ENCODE measurements at regions not wholly inside any gene's neighbourhood (a gene's known extent, or its start where the extent isn't known, plus 50 kb on each side); places are given as distances from the start of the nearest gene placed in this dataset.

GRCh38 chr13:79112016-79112415, 294.0 kb downstream of the RBM26 start:
- Histone ChIP-seq H3K9me3 (replicated peaks in 1 of 3) (no peaks in the 10 kb centered on the region), H3K27me3 (no peaks in the 10 kb centered on the region), H3K4me3 (no peak overlapping the region), H3K4me1 (replicated peaks in 1 of 2) (no peaks in the 10 kb centered on the region), H3K27ac (no peak overlapping the region), H3K36me3 (replicated peaks in 1 of 2) (no peaks in the 10 kb centered on the region)
- intact Hi-C loops (cut with DNase I): no loop called here
- TF ChIP-seq POLR2A (IDR thresholded peaks at IDR 0.05): no peak
- no peak for TF ChIP-seq CTCF (IDR thresholded peaks at IDR 0.05)
- DNase-seq: no peak

- Histone ChIP-seq H3K4me3 (no peak overlapping the region), H3K9me3 (replicated peaks in 1 of 3) (no peaks in the 10 kb centered on the region), H3K4me1 (replicated peaks in 1 of 2) (no peaks in the 10 kb centered on the region), H3K27me3 (no peaks in the 10 kb centered on the region), H3K27ac (no peak overlapping the region), H3K36me3 (replicated peaks in 1 of 2) (no peaks in the 10 kb centered on the region)
- 83 to 91% (median 89%) methylated on average over 1 of the region's 1 CpG for WGBS, 4 donors
- TF ChIP-seq POLR2A (IDR thresholded peaks at IDR 0.05): no peak
- TF ChIP-seq CTCF (IDR thresholded peaks at IDR 0.05): no peak
- intact Hi-C loops (cut with DNase I): no loop called here
- DNase-seq: no peak
Observed at GRCh38 chr13:79108914-79109643, 297.0 kb downstream of the RBM26 start.

- Histone ChIP-seq H3K4me3 (no peak overlapping the region), H3K36me3 (replicated peaks in 1 of 2) (no peaks in the 10 kb centered on the region), H3K4me1 (replicated peaks in 1 of 2) (no peaks in the 10 kb centered on the region), H3K27me3 (no peaks in the 10 kb centered on the region), H3K27ac (no peak overlapping the region), H3K9me3 (replicated peaks in 1 of 3) (no peaks in the 10 kb centered on the region)
- intact Hi-C loops (cut with DNase I): loop anchor here in 1 of 2 donors (5.0 kb wide), 1 partner anchor 51 kb away; no protein-coding TSS in a partner anchor
- TF ChIP-seq POLR2A (IDR thresholded peaks at IDR 0.05): no peak
- TF ChIP-seq CTCF (IDR thresholded peaks at IDR 0.05): no peak
- 38 to 66% (median 55%) methylated on average over 4 of the region's 4 CpGs for WGBS, 4 donors
- DNase-seq: no peak
Observed at GRCh38 chr13:79098596-79098995, 307.5 kb downstream of the RBM26 start.

- Histone ChIP-seq H3K4me1 (replicated peaks in 1 of 2) (no peaks in the 10 kb centered on the region), H3K4me3 (no peak overlapping the region), H3K27ac (no peak overlapping the region), H3K36me3 (replicated peaks in 1 of 2) (no peaks in the 10 kb centered on the region), H3K9me3 (replicated peaks in 1 of 3) (no peaks in the 10 kb centered on the region), H3K27me3 (no peaks in the 10 kb centered on the region)
- no peak for DNase-seq
- intact Hi-C loops (cut with DNase I): loop anchor here in 1 of 2 donors (5.0 kb wide), 1 partner anchor 50 kb away; no protein-coding TSS in a partner anchor
- TF ChIP-seq CTCF (IDR thresholded peaks at IDR 0.05) (no peak), POLR2A (IDR thresholded peaks at IDR 0.05) (no peak)
- 74 to 100% (median 83%) methylated on average over 1 of the region's 1 CpG for WGBS, 4 donors
Observed at GRCh38 chr13:79097201-79097600, 308.9 kb downstream of the RBM26 start.

Measured in adrenal gland (tissue), 9 donors.